Liver (tissue), 8 donors: ENCODE measurements at regions not wholly inside any gene's neighbourhood (a gene's known extent, or its start where the extent isn't known, plus 50 kb on each side); places are given as distances from the start of the nearest gene placed in this dataset.

Experiments
- DNase-seq: peaks from one replicate; pipeline ENCODE4 v3.0.0-alpha.2; 2017; ENCODE audit warnings: low spot score
- H3K27ac ChIP-seq, 2 donors: one replicate each; pipeline ENCODE4 v1.7.0; 2013; ENCODE audit warnings: inconsistent platforms in 2 of 2, low read length in 2 of 2, control low read depth in 1 of 2, low read depth in 1 of 2, mild to moderate bottlenecking in 1 of 2
- H3K27me3 ChIP-seq, 4 donors: one replicate each; pipeline versions ENCODE4 v1.6.1 to v1.7.0; 2013; ENCODE audit warnings: low read length in 3 of 4, inconsistent platforms in 1 of 4, mild to moderate bottlenecking in 1 of 4, moderate library complexity in 1 of 4; ENCODE audit not compliant: control insufficient read depth in 4 of 4, insufficient read depth in 4 of 4
- H3K36me3 ChIP-seq, 4 donors: one replicate each; pipeline versions ENCODE4 v1.6.1 to v1.7.0; 2013; ENCODE audit warnings: low read length in 3 of 4, mild to moderate bottlenecking in 3 of 4, low read depth in 1 of 4, moderate library complexity in 1 of 4; ENCODE audit not compliant: control insufficient read depth in 4 of 4, insufficient read depth in 3 of 4
- H3K4me1 ChIP-seq, 4 donors: one replicate each; pipeline versions ENCODE4 v1.6.1 to v1.7.0; 2013; ENCODE audit warnings: low read length in 3 of 4, mild to moderate bottlenecking in 3 of 4, moderate library complexity in 1 of 4; ENCODE audit not compliant: control insufficient read depth in 4 of 4, insufficient read depth in 4 of 4
- H3K4me3 ChIP-seq, 3 donors: one replicate each; pipeline versions ENCODE4 v1.6.1 to v1.7.0; 2013; ENCODE audit warnings: low read length in 3 of 3, control low read depth in 1 of 3, low read depth in 1 of 3, mild to moderate bottlenecking in 1 of 3
- H3K9ac ChIP-seq, 2 donors: one replicate each; pipeline ENCODE4 v1.7.0; 2013; ENCODE audit warnings: low read length in 2 of 2, mild to moderate bottlenecking in 2 of 2, moderate library complexity in 2 of 2, control low read depth in 1 of 2, low read depth in 1 of 2
- H3K9me3 ChIP-seq, 4 donors: one replicate each; pipeline versions ENCODE4 v1.6.1 to v1.7.0; 2013; ENCODE audit warnings: low read length in 3 of 4; ENCODE audit not compliant: control insufficient read depth in 4 of 4
- CTCF ChIP-seq: fragments of 150-350 bp; IDR thresholded peaks from 2 replicates; pipeline ENCODE4 v1.5.1; 2017; ENCODE audit warnings: improper control_type of control experiment, low read depth, low read length; ENCODE audit not compliant: missing input control
- EGR1 ChIP-seq, 2 donors: IDR thresholded peaks; 2 replicates each; pipeline ENCODE4 v1.6.1; 2016 to 2018; ENCODE audit warnings: antibody characterized with exemption in 2 of 2, low read depth in 2 of 2
- FOXA1 ChIP-seq: IDR thresholded peaks from 2 replicates; pipeline ENCODE4 v1.6.1; 2016; ENCODE audit warnings: antibody characterized with exemption
- FOXA2 ChIP-seq: IDR thresholded peaks from 2 replicates; pipeline ENCODE4 v1.6.1; 2016; ENCODE audit warnings: antibody characterized with exemption
- GABPA ChIP-seq, 2 donors: IDR thresholded peaks in 1 of 2; conservative IDR thresholded peaks in 1 of 2; 2 replicates each; pipeline ENCODE4 v1.6.1; 2016; ENCODE audit warnings: antibody characterized with exemption in 2 of 2, mild to moderate bottlenecking in 1 of 2, moderate library complexity in 1 of 2
- HNF4A ChIP-seq, 2 donors: conservative IDR thresholded peaks; 2 replicates each; pipeline ENCODE4 v1.6.1; 2016; ENCODE audit warnings: antibody characterized with exemption in 2 of 2, mild to moderate bottlenecking in 2 of 2
- HNF4G ChIP-seq: IDR thresholded peaks from 2 replicates; pipeline ENCODE4 v1.6.1; 2016; ENCODE audit warnings: antibody characterized with exemption
- NR2F2 ChIP-seq: IDR thresholded peaks from 2 replicates; pipeline ENCODE4 v1.6.1; 2016; ENCODE audit warnings: antibody characterized with exemption
- RAD21 ChIP-seq, 2 donors: IDR thresholded peaks; 2 replicates each; pipeline ENCODE4 v1.6.1; 2016; ENCODE audit warnings: antibody characterized with exemption in 2 of 2, mild to moderate bottlenecking in 2 of 2
- REST ChIP-seq: IDR thresholded peaks from 2 replicates; pipeline ENCODE4 v1.6.1; 2016; ENCODE audit warnings: antibody characterized with exemption, mild to moderate bottlenecking
- RXRA ChIP-seq, 2 donors: IDR thresholded peaks; 2 replicates each; pipeline ENCODE4 v1.6.1; 2017 to 2018; ENCODE audit warnings: antibody characterized with exemption in 2 of 2, mild to moderate bottlenecking in 1 of 2
- SP1 ChIP-seq: IDR thresholded peaks from 2 replicates; pipeline ENCODE4 v1.6.1; 2018; ENCODE audit warnings: antibody characterized with exemption, mild to moderate bottlenecking
- TAF1 ChIP-seq: conservative IDR thresholded peaks from 2 replicates; pipeline ENCODE4 v1.6.1; 2016; ENCODE audit warnings: antibody characterized with exemption, mild to moderate bottlenecking
- YY1 ChIP-seq: IDR thresholded peaks from 2 replicates; pipeline ENCODE4 v1.6.1; 2016; ENCODE audit warnings: antibody characterized with exemption, mild to moderate bottlenecking
- WGBS: extraction: QIAGEN DNeasy Blood & Tissue Kit; methylation state at CpG from one replicate; pipeline ENCODE4 v1.1.7; 2013; 5-methylcytosine and 5-hydroxymethylcytosine counted together
- TF ChIP-seq, protein P1 (sequence below): IDR thresholded peaks from 2 replicates; pipeline ENCODE4 v1.6.1; 2016; ENCODE audit warnings: antibody characterized with exemption
- TF ChIP-seq, protein P2 (sequence below): IDR thresholded peaks from 2 replicates; pipeline ENCODE4 v1.6.1; 2016; ENCODE audit warnings: antibody characterized with exemption
- TF ChIP-seq, protein P3 (sequence below): IDR thresholded peaks from 2 replicates; pipeline ENCODE4 v1.6.1; 2016; ENCODE audit warnings: antibody characterized with exemption
- donor health status: healthy.
- donor health status: healthy.
- donor health status: healthy.
- donor health status: healthy.
- donor health status: healthy.

- Histone ChIP-seq H3K27me3 (peaks cover 0 to 5% (median 0%) of the 10 kb centered on the region in 4 donors), H3K4me1 (no peaks in the 10 kb centered on the region), H3K4me3 (no peak overlapping the region), H3K27ac (no peak overlapping the region), H3K9me3 (no peaks in the 10 kb centered on the region), H3K36me3 (no peaks in the 10 kb centered on the region), H3K9ac (no peak overlapping the region)
- DNase-seq, result no peak
- WGBS, result 64% methylated on average over 23 of the region's 23 CpGs
- no peak for TF ChIP-seq FOXA1
- TF ChIP-seq GABPA (IDR thresholded peaks at IDR 0.05 in 1 of 2, conservative IDR thresholded peaks at IDR 0.05 in 1 of 2), result no peak
- TF ChIP-seq RXRA (IDR thresholded peaks at IDR 0.05), result no peak
- TF ChIP-seq FOXA2, result no peak
Observed at GRCh38 chr22:49480896-49481658, 346.6 kb downstream of the BRD1 start.

DNA sequence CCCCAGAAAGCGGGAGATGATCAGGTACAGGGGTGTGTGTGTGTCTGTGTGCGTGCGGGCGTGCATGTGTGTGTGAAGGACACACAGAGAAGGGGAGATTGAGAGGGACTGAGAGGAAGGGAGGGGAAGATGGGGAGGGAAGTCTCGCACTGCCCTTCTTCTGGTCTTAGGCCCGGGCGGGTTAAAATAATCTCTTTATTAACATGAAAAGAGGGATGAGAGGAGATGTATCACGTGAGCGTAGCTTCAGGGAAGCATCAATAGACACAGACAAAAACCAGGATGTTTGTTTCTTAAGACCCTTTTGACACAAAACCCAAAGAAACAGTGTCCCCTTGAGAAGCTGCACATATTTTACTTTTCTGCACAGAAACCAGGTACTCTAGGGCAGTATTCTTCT lies 347.3 kb downstream of the BRD1 start:
- H3K27me3 ChIP-seq, result peaks cover 0 to 5% (median 0%) of the 10 kb centered on the region in 4 donors
- H3K9me3 ChIP-seq, result no peaks in the 10 kb centered on the region
- no peaks in the 10 kb centered on the region for H3K36me3 ChIP-seq
- H3K9ac ChIP-seq, result no peak overlapping the region
- no peaks in the 10 kb centered on the region for H3K4me1 ChIP-seq
- DNase-seq, result no peak
- TF ChIP-seq RAD21 (IDR thresholded peaks at IDR 0.05) (no peak), HNF4A (conservative IDR thresholded peaks at IDR 0.05) (no peak), HNF4G (no peak), FOXA2 (no peak)
- 74% methylated on average over 9 of the region's 9 CpGs for WGBS
- no peak overlapping the region for H3K4me3 ChIP-seq
- no peak overlapping the region for H3K27ac ChIP-seq

DNA sequence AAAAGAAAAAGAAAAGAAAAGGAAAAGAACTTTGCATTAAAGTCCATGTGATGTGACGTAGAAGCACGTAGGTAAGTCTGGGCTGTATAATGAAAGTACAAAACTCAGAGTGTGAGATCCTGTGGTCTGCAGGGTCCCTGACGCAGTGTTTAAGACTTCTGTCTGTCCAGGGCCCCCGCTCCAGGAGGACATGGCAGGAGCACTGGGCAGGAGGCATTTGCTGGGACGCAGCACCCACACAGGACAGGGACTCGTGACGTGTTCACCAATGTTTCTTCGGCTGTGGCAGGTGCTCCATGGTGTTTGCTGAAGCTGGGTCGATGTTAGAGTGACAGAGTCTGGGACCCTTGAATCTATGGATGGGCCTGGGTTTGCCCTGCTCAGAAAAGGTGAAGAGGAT lies 348.1 kb downstream of the BRD1 start:
- H3K9ac ChIP-seq, result no peak overlapping the region
- H3K4me1 ChIP-seq, result no peaks in the 10 kb centered on the region
- H3K27ac ChIP-seq, result no peak overlapping the region
- H3K4me3 ChIP-seq, result no peak overlapping the region
- 84% methylated on average over 9 of the region's 9 CpGs for WGBS
- TF ChIP-seq EGR1 (IDR thresholded peaks at IDR 0.05; ENCODE audit: low read depth in 2 of 2) (no peak), RXRA (IDR thresholded peaks at IDR 0.05) (no peak), RAD21 (IDR thresholded peaks at IDR 0.05) (no peak), NR2F2 (no peak), FOXA2 (no peak), REST (no peak), SP1 (no peak), GABPA (IDR thresholded peaks at IDR 0.05 in 1 of 2, conservative IDR thresholded peaks at IDR 0.05 in 1 of 2) (no peak), HNF4G (no peak), HNF4A (conservative IDR thresholded peaks at IDR 0.05) (no peak), FOXA1 (no peak), YY1 (no peak), TAF1 (no peak), CTCF (no peak)
- TF ChIP-seq, protein P1, sequence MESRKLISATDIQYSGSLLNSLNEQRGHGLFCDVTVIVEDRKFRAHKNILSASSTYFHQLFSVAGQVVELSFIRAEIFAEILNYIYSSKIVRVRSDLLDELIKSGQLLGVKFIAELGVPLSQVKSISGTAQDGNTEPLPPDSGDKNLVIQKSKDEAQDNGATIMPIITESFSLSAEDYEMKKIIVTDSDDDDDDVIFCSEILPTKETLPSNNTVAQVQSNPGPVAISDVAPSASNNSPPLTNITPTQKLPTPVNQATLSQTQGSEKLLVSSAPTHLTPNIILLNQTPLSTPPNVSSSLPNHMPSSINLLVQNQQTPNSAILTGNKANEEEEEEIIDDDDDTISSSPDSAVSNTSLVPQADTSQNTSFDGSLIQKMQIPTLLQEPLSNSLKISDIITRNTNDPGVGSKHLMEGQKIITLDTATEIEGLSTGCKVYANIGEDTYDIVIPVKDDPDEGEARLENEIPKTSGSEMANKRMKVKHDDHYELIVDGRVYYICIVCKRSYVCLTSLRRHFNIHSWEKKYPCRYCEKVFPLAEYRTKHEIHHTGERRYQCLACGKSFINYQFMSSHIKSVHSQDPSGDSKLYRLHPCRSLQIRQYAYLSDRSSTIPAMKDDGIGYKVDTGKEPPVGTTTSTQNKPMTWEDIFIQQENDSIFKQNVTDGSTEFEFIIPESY, result no peak
- TF ChIP-seq, protein P2, sequence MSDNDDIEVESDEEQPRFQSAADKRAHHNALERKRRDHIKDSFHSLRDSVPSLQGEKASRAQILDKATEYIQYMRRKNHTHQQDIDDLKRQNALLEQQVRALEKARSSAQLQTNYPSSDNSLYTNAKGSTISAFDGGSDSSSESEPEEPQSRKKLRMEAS, result no peak
- TF ChIP-seq, protein P3, sequence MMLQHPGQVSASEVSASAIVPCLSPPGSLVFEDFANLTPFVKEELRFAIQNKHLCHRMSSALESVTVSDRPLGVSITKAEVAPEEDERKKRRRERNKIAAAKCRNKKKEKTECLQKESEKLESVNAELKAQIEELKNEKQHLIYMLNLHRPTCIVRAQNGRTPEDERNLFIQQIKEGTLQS, result no peak
- H3K9me3 ChIP-seq, result no peaks in the 10 kb centered on the region
- DNase-seq, result no peak
- no peaks in the 10 kb centered on the region for H3K36me3 ChIP-seq
- peaks cover 0 to 5% (median 0%) of the 10 kb centered on the region in 4 donors for H3K27me3 ChIP-seq
